ENCODE measurements at regions not wholly inside any gene's neighbourhood (a gene's known extent, or its start where the extent isn't known, plus 50 kb on each side); places are given as distances from the start of the nearest gene placed in this dataset.

DNA sequence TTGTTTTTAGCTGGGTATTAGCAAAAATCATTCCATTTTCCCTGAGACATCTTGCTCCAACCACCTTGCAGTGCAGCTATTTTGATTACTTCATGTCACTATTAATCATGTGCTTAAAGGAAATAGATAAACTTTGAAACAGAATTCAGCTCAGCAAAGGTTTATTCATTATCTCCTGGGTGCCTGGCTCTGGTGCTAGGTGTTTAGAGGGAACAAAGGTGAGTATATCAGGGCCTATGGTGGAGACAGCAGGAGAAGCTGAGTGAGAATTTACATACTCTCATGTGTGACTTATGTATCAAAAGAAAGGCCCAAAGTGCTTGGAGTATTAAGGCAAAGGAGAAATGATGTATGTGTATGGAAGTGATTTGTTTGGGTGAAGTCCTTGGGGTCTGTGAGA lies 63.8 kb upstream of the BMP2 start:
- Histone ChIP-seq H3K4me3 (replicated peaks; ENCODE audit: insufficient read depth, low read length) (no peak overlapping the region), H3K27me3 (ENCODE audit: insufficient read depth, poor library complexity, severe bottlenecking) (no peaks in the 10 kb centered on the region), H3K27ac (replicated peaks) (no peak overlapping the region)
- no peak for DNase-seq (ENCODE audit: low read depth in 1 of 2, low spot score in 1 of 2)
- TF ChIP-seq POLR2AphosphoS5 (IDR thresholded peaks at IDR 0.05; ENCODE audit: low read depth), result no peak
- no peak for TF ChIP-seq SPI1 (IDR thresholded peaks at IDR 0.05; ENCODE audit: borderline replicate concordance, low read depth)
- TF ChIP-seq GABPA (IDR thresholded peaks at IDR 0.05; ENCODE audit: low read depth), result no peak

DNA sequence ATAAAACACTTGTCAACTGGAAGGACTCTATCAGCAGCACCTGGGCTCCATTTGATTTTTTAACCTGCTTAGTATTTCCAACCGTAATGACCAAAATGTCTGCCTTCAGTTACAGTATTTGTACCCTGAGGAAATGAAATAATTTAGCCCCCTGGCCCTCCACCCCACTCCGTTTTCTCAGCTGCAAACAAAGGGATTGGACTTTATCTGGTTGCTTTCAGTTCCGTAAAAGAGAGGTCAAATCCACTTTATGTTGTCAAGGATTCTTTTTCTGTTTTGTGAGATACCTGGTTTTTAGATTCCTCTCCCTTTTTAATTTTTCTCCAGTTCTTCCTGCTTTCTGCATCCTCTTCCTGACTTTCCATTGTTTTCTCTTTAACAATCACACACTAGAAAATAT lies 64.4 kb upstream of the BMP2 start:
- no peak for DNase-seq (ENCODE audit: low read depth in 1 of 2, low spot score in 1 of 2)
- H3K4me3 ChIP-seq (replicated peaks; ENCODE audit: insufficient read depth, low read length), result no peak overlapping the region
- TF ChIP-seq GABPA (IDR thresholded peaks at IDR 0.05; ENCODE audit: low read depth) (no peak), SPI1 (IDR thresholded peaks at IDR 0.05; ENCODE audit: borderline replicate concordance, low read depth) (no peak), POLR2AphosphoS5 (IDR thresholded peaks at IDR 0.05; ENCODE audit: low read depth) (no peak)
- TF ChIP-seq, protein P1, sequence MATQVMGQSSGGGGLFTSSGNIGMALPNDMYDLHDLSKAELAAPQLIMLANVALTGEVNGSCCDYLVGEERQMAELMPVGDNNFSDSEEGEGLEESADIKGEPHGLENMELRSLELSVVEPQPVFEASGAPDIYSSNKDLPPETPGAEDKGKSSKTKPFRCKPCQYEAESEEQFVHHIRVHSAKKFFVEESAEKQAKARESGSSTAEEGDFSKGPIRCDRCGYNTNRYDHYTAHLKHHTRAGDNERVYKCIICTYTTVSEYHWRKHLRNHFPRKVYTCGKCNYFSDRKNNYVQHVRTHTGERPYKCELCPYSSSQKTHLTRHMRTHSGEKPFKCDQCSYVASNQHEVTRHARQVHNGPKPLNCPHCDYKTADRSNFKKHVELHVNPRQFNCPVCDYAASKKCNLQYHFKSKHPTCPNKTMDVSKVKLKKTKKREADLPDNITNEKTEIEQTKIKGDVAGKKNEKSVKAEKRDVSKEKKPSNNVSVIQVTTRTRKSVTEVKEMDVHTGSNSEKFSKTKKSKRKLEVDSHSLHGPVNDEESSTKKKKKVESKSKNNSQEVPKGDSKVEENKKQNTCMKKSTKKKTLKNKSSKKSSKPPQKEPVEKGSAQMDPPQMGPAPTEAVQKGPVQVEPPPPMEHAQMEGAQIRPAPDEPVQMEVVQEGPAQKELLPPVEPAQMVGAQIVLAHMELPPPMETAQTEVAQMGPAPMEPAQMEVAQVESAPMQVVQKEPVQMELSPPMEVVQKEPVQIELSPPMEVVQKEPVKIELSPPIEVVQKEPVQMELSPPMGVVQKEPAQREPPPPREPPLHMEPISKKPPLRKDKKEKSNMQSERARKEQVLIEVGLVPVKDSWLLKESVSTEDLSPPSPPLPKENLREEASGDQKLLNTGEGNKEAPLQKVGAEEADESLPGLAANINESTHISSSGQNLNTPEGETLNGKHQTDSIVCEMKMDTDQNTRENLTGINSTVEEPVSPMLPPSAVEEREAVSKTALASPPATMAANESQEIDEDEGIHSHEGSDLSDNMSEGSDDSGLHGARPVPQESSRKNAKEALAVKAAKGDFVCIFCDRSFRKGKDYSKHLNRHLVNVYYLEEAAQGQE (IDR thresholded peaks at IDR 0.05; ENCODE audit: insufficient replicate concordance, low read depth), result no peak
- TF ChIP-seq, protein P2, sequence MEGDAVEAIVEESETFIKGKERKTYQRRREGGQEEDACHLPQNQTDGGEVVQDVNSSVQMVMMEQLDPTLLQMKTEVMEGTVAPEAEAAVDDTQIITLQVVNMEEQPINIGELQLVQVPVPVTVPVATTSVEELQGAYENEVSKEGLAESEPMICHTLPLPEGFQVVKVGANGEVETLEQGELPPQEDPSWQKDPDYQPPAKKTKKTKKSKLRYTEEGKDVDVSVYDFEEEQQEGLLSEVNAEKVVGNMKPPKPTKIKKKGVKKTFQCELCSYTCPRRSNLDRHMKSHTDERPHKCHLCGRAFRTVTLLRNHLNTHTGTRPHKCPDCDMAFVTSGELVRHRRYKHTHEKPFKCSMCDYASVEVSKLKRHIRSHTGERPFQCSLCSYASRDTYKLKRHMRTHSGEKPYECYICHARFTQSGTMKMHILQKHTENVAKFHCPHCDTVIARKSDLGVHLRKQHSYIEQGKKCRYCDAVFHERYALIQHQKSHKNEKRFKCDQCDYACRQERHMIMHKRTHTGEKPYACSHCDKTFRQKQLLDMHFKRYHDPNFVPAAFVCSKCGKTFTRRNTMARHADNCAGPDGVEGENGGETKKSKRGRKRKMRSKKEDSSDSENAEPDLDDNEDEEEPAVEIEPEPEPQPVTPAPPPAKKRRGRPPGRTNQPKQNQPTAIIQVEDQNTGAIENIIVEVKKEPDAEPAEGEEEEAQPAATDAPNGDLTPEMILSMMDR (IDR thresholded peaks at IDR 0.05; ENCODE audit: insufficient read depth, low read length), result no peak
- H3K27ac ChIP-seq (replicated peaks), result no peak overlapping the region
- H3K27me3 ChIP-seq (ENCODE audit: insufficient read depth, poor library complexity, severe bottlenecking), result no peaks in the 10 kb centered on the region

DNA sequence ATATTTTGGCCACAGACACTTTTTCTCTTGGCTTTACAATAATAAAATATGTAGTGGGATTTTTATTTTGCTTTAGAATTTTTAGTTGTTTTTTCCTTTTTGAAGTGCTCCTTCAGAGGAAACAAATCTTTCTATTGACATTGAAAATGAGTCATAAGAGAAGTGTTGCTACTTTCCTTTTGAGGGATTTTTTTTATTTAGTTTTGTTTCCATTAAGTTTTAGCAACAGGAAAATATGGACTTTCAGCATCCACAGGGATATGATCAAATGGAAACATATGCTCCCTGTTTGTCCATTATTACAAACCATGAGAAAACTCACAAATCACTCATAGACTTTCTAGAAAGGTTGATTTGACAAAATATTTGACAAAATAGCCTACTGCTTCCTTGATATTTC lies 65.3 kb upstream of the BMP2 start:
- H3K27me3 ChIP-seq (ENCODE audit: insufficient read depth, poor library complexity, severe bottlenecking), result no peaks in the 10 kb centered on the region
- no peak overlapping the region for H3K4me3 ChIP-seq (replicated peaks; ENCODE audit: insufficient read depth, low read length)
- no peak overlapping the region for H3K27ac ChIP-seq (replicated peaks)
- TF ChIP-seq, protein P2 (IDR thresholded peaks at IDR 0.05; ENCODE audit: insufficient read depth, low read length), result no peak
- TF ChIP-seq GABPA (IDR thresholded peaks at IDR 0.05; ENCODE audit: low read depth) (no peak), SPI1 (IDR thresholded peaks at IDR 0.05; ENCODE audit: borderline replicate concordance, low read depth) (no peak)
- TF ChIP-seq, protein P1 (IDR thresholded peaks at IDR 0.05; ENCODE audit: insufficient replicate concordance, low read depth), result no peak
- DNase-seq (ENCODE audit: low read depth in 1 of 2, low spot score in 1 of 2), result no peak

DNA sequence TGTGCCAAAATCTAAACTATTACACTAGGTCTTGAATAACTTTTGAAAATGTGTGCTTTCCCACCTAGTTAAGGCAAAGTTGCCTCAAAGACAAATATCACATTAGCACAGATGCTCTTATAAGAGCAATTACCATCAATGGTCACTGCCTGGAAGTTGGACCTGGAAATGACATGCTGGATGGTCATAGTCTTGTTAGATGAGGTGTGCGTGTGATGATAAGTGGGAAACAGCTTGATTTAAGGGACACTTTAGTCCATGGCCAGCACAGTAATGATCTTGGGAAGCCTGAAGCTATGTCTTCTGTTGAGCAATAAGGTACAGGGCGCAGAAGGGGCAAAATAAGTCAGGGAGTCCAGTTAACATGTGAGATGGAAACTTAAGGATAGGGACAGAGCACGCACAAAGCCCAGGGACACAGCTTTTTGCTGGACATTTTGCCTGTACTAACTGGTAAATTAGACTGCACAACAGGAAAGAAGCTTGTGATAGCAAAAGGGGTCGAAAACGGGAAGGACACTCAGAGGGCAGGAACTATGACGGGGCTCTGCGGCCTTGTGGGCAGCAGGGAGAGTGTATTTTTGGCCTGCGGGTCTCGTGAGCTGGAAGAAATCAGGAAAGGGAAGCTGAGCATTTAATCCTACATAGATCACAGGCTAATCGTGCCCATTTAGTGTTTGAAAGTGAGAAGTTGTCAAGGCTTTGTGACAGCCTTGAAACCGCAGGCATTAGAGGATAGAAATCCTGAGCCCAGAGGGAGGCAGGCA lies 66.7 kb upstream of the BMP2 start:
- peak; percentile 17 to 36 for DNase-seq (ENCODE audit: low read depth in 1 of 2, low spot score in 1 of 2)
- H3K27me3 ChIP-seq (ENCODE audit: insufficient read depth, poor library complexity, severe bottlenecking), result no peaks in the 10 kb centered on the region
- no peak overlapping the region for H3K4me3 ChIP-seq (replicated peaks; ENCODE audit: insufficient read depth, low read length)
- TF ChIP-seq, protein P2 (IDR thresholded peaks at IDR 0.05; ENCODE audit: insufficient read depth, low read length), result no peak
- no peak for TF ChIP-seq GABPA (IDR thresholded peaks at IDR 0.05; ENCODE audit: low read depth)
- TF ChIP-seq, protein P1 (IDR thresholded peaks at IDR 0.05; ENCODE audit: insufficient replicate concordance, low read depth), result no peak
- no peak for TF ChIP-seq POLR2AphosphoS5 (IDR thresholded peaks at IDR 0.05; ENCODE audit: low read depth)
- TF ChIP-seq SPI1 (IDR thresholded peaks at IDR 0.05; ENCODE audit: borderline replicate concordance, low read depth), result no peak; the same call in 1 of the 2 replicates
- H3K27ac ChIP-seq (replicated peaks), result no peak overlapping the region

Data from HL-60 (cell line).